NCI-H2029 treated with DMSO at 0.1 percent for 48 hours (cell line): ENCODE measurements at regions not wholly inside any gene's neighbourhood (a gene's known extent, or its start where the extent isn't known, plus 50 kb on each side); places are given as distances from the start of the nearest gene placed in this dataset.

Experiments
- DNase-seq: peaks from one replicate; lab custom pipeline; 2025; lab: John Stamatoyannopoulos, UW

- DNase-seq: no peak
Measured at GRCh38 chr18:56224669-56225561, 413.5 kb downstream of the TXNL1 start.

DNA sequence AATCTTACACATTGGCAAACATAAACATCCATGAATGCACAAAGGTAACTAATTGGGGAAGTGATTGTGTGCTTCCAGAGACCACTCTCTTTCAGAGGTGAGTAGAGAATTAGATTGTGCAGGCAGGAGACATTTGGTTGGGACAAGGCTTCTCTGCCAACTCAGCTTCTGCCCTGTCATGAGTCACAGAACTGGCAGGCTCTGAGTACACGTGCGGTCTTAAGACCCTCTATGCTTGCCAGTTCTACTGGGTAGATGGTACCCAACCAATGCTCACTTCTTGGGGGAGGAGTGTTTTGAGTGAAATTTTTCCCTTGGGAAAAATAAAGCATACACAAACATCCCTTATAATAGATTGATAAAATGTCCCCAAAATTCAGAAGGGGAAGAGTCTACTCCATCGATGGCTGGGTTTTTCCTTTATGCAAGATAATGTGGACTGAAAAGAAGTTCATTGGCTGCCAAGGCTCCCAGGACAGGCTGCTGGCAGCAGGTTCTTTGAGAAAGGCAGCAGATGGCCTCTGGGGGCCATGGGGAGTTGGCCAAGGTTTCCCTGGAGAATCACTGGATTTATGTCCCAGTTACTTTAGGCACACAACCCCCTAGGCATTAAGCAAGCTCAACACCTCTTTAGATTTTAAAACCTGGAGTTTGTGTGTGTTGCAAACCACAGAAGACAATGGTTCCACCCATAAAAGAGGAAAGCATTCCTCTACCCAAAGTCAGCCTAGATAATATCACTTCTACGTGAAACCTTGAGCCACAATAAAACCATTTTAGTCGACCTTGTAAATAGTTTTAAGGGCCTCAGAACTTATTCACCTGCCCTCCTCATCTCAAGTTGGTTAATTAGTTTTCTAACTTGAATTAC is 417.0 kb downstream of the TXNL1 start:
- DNase-seq: no peak

DNA sequence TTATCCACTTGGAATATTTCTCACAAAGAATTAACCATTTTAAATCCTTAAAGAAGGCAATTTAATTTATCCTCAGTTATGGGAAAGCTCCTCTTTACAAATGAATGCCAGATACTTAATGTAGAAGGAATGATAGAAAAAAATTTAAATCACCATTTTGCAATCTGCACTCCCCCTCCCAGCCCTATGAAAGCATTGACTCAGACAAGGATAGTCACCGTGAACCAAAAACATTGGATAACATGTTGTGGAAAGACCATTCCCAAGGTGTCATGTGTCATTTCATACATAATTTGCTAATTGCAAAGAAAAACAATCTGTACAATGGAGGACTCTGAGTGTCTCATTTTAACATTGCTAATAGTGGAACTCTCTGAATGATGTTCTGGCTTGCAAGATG is 421.0 kb downstream of the TXNL1 start:
- no peak for DNase-seq

- no peak for DNase-seq
Measured at GRCh38 chr18:56214706-56215105, 423.7 kb downstream of the TXNL1 start.

GRCh38 chr18:56210520-56210919 is 427.9 kb downstream of the TXNL1 start:
- no peak for DNase-seq

GRCh38 chr18:56207989-56208388 is 430.4 kb downstream of the TXNL1 start:
- no peak for DNase-seq

DNA sequence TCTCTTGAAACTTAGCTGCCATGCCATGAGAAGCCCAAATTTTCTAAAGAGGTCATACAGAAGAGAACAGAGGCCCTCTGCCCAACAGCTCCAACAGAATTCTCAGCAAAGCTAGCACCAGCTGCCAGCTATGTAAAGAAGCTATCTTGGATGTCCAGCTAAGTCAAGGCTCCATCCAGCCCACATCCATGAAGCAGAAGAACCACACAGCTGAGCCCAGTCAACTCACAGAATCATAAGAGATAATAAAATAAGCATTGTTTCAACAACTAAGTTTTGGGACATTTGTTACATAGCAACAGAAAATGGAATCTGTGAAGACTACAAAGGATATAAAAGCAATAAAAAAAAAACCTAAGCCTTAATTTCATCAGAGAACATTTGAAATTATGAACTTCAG is 434.3 kb downstream of the TXNL1 start:
- DNase-seq: no peak

DNA sequence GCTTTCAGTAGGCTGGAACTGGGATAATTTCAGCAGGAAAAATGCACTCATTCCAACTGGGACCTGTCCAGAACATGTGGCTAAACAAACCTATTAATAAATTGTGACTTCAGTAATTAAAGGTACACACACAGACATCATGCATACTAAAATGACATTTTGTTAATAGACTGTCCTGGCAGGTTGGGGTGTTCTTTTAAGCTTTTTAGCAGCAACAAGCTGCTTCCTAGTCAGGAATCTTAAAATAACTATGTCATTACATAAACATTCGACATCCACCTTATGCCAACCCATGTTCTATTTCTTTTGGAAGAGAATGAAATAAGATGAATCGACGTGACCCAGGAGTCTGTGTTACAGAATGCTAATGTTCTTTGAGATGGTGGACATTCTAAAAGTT is 435.7 kb downstream of the TXNL1 start:
- DNase-seq: no peak

DNA sequence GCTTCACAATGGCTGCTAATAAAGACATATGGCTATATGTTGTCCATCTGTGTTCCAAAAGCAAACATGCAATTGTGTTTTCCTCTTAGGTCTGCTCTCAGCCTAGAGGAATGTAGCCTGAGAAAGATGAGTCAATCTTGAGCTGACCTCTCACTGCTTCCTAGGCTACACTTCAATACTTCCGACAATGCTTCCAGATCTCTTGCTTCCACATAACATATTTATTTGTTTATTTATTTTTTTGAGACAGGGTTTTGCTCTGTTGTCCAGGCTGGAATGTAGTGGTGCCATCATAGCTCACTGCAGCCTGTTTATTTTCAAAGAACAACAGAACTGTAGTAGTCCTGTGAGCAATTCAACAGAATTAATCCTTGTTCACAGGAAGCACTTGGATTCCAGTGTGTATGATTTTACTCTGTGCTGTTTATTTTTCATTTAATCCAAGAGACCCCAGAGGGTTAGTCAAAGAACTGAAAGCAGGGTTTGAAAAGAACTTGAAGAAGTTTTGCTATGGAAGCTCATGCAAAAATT is 437.9 kb downstream of the TXNL1 start:
- no peak for DNase-seq

DNA sequence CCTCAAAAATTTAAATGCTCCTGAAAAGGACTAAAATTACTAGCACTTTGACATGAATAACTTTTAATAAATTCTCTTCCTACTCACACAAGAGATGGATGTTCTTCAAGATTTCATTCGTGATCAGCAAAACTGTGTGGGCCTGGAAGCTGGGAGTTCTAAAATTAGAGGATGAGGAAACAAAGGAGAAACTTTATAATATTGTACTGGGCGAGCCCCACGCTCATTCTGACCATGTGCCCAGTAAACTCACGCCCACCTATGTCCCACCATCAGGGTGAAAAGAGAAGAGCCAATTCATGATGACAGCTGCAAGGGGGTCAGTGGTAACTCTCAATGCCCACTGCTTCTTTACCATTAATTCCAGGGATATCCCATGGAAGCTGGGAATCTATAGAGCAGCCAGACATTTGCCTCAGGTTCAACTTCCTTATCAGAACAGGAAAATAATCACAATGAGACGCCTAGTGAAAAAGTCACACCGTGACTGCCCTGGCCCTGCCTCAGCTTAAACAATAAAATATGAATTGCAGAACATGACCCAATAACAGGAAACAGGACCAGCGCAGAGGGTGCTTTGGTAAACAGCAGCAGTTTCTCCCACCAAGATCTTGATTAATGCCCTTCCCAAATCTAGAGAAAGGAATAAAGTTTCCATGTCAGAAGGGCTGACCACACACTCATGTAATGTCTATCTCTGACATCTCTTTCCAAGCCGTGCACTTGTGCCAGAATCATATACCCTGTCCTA is 438.6 kb downstream of the TXNL1 start:
- no peak for DNase-seq

DNA sequence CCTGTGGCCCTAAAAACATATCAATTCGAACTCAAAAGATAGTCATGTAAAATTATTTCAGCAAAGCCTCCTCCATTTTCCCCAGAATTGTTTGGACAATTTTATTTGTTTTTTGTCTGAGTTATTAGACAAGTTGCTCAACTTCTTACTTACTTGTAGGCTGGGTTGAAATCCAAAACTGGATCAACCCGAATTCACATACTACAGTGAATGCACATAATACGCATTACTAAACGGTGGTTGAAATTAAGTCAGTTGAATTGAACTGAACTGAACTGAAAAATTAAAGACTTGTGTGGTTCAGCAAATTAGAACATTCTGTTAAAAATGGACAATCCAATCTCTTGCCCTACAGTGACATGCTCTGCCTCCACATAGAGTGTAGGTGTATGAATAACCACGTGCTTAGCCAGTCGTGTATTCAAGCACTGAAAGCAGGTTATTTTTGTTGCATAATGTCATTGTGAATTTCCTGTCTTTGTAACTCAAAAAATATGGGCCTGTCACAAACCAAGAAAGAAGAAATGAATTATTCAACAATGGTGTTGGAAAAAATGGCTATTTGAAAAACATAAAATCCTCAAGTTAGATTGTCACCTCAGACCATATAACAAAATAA is 441.0 kb downstream of the TXNL1 start:
- no peak for DNase-seq

GRCh38 chr18:56196495-56197225 is 441.7 kb downstream of the TXNL1 start:
- no peak for DNase-seq

GRCh38 chr18:56191334-56191733 is 447.1 kb downstream of the TXNL1 start:
- no peak for DNase-seq

DNA sequence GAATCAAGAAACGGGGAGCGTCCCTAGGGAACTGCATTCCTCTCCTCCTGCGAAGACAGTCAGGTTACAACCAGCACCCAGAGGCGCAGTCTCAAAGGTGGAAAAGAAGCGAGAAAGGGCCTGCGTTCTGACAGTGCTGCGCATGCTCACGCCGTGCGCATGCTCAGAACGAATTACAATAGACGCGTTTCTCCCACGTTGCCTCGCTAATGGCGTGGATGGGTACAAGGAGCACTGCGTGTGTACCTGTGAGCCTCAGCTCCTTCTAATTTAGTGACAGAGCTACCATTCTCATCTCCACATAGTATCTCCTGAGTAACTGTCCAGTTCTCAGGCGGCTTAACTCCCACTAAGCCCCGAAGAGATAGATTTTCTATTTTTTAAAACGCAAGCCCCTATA is 448.8 kb downstream of the TXNL1 start:
- DNase-seq: no peak

- no peak for DNase-seq
Measured at GRCh38 chr18:56188529-56189275, 449.7 kb downstream of the TXNL1 start.

DNA sequence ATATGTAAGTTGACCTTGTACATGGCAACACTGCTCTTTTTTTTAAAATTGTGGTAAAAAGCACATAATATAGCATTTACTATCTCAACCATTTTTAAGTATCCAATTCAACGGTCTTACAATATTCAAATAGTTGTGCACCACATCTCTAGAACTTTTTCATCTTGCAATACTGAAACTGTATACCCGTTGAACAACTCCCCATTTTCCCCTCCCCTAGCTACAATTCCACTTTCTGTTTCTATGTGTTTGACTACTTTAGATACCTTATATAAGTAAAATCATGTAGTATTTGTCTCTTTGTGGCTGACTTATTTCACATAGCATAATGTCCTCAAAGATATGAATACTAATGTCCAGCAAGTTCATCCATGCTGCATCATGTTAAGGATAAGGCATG is 452.1 kb downstream of the TXNL1 start:
- no peak for DNase-seq

GRCh38 chr18:56185126-56185525 is 453.3 kb downstream of the TXNL1 start:
- DNase-seq: no peak

DNA sequence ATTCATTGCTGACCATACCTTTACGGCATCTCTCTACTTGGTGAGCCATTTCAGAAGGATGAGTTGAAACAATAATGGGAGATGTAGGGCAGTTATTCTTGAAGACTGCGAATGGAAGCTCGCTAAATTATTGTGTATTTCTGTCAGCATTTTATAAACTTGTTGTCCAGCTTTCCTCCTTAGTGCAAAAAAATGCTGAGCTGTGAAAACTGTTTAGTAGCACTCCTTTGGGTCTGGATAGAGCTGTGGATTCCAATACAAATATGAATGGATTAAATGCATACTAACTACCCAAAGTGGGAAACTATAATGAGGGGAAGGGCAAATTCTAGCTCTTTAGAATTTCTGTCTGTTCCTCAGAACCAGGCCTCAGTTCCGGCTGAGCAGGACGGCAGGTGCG is 461.6 kb downstream of the TXNL1 start:
- no peak for DNase-seq

- DNase-seq: no peak
Measured at GRCh38 chr18:56175330-56176001, 462.9 kb downstream of the TXNL1 start.
